ENCODE measurements at regions not wholly inside any gene's neighbourhood (a gene's known extent, or its start where the extent isn't known, plus 50 kb on each side); places are given as distances from the start of the nearest gene placed in this dataset.

DNA sequence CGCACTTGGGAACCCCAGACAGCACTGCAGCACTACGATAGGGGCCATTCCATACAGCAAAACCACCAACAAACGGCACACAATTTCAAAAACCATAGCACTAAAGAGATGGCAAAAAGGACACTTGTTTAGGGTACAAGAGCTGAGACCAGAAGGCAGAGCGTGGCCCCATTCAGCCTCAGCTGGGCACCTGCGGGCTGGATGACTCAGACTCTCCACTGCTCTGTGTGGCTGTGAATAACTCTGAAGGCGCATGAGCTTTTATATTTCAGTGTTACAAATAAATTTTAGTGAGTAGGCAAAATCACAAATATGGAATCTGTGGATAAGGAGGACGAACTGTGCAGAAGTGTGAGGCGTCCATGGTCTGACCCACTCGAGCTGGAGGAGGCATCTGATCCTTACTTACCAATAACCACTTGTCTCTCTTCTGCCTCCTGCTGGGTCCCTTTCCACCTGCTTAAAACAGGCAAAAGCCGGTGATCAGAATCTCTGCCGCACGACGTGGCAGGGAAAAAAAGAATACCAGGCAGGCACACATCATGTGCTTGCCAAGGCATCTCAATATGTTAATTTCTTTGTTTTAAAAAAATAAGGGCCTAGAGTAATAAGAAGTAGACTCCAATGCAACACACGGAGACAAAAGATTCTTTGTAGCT, 325.7 kb downstream of the SHANK2 start:
- Mint-ChIP-seq H3K27me3 (peaks cover 2% of the 10 kb centered on the region), H3K4me1 (ENCODE audit: low read depth) (no peaks in the 10 kb centered on the region), H3K36me3 (peaks cover 3% of the 10 kb centered on the region), H3K4me3 (no peak overlapping the region), H3K9me3 (peaks cover 20% of the 10 kb centered on the region), H3K27ac (no peak overlapping the region)
- DNase-seq = no peak
- intact Hi-C loops (cut with micrococcal nuclease) = no loop called here
- POLR2A ChIA-PET = no interaction called here
- CTCF ChIA-PET = no interaction called here

DNA sequence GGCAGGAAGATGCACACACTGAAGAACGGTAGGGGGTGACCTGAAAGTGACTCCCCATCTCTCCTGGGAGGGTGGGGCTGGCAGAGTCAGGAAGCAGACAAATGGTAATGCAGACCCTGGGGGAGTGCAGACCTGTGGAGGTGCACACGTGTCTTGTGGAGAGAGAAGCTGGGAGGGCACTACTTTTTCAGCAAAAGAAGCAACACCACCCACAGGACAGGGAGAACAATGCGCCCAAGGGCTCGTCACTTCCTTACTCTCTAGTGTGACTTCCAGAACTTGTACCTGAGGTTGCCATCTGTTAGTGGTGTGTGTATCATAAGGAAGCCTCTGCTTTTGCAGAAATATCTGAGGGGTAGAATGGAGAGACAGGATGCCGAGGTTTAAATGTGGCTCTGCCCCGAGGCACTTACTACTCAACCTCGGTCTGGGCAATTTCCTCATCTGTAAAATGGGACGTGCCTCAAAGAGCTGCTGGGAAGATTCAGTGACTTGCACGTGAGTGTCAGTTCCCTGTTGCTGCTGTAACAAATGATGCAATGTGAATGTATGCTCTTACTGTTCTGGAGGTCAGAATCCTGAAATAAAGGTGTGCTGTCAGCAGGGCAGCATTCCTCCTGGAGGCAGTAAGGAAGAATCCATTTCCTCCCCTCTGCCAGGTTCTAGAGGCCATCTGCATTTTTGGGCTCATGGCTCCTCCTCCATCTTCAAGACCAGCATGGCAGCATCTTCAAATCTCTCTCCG, 323.4 kb downstream of the SHANK2 start:
- H3K27ac Mint-ChIP-seq = no peak overlapping the region
- H3K9me3 Mint-ChIP-seq = peaks cover 5% of the 10 kb centered on the region
- peaks cover 4% of the 10 kb centered on the region for H3K27me3 Mint-ChIP-seq
- no peak overlapping the region for H3K4me3 Mint-ChIP-seq
- no peaks in the 10 kb centered on the region for H3K36me3 Mint-ChIP-seq
- intact Hi-C loops (cut with micrococcal nuclease) = no loop called here
- ChIA-PET POLR2A (no interaction called here), CTCF (interaction anchor here (0.7 kb wide), 1 partner anchor 446 kb away, joined by 3 read pairs; no protein-coding TSS in a partner anchor)
- H3K4me1 Mint-ChIP-seq (ENCODE audit: low read depth) = no peaks in the 10 kb centered on the region
- DNase-seq = no peak

DNA sequence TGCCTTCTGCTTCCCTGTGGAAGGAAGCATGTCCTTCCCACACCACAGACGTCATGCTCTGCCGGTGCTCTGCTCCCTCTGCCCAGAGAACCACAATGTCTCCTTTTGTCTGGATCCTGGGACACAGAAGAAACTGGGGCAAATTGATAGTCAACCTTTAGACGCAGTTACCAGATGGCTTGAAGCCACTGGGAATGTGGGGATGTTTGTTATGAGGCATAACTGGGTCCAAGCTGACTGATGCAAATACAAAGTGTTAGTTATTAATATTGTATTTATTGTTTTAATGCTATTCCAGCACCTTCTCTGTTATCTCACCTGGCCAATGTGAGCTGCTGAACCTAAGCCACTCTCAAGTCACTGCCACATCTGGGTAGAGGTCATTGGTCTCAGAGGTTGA, 322.2 kb downstream of the SHANK2 start:
- POLR2A ChIA-PET = no interaction called here
- Mint-ChIP-seq H3K4me1 (ENCODE audit: low read depth) (no peaks in the 10 kb centered on the region), H3K27ac (no peak overlapping the region), H3K4me3 (no peak overlapping the region), H3K36me3 (no peaks in the 10 kb centered on the region), H3K27me3 (peaks cover 4% of the 10 kb centered on the region), H3K9me3 (peaks cover 5% of the 10 kb centered on the region)
- intact Hi-C loops (cut with micrococcal nuclease) = no loop called here
- DNase-seq = no peak
- CTCF ChIA-PET = no interaction called here

DNA sequence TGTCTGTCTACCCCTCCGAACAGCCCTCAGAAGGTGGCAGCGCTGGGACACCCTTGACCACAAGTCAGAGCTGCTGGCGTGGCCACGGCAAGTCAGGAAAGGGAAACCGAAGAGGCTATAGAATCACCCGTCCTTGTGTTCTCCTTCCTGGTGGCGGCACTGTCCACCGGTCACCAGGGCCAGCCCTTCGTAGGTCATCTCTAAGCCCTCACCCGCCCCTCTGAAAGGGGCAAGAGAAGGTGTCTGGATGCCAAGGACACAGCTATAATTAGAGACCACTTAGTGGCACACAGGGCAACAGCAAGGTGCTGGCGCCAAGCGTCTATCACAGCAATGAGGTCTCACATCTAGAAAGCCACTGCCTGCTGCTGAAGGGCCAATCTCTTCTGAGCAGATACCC, 320.9 kb downstream of the SHANK2 start:
- Mint-ChIP-seq H3K36me3 (no peaks in the 10 kb centered on the region), H3K27me3 (peaks cover 4% of the 10 kb centered on the region), H3K4me1 (ENCODE audit: low read depth) (no peaks in the 10 kb centered on the region), H3K9me3 (peaks cover 5% of the 10 kb centered on the region), H3K27ac (no peak overlapping the region), H3K4me3 (no peak overlapping the region)
- no peak for DNase-seq
- POLR2A ChIA-PET = no interaction called here
- CTCF ChIA-PET = no interaction called here
- intact Hi-C loops (cut with micrococcal nuclease) = no loop called here

DNA sequence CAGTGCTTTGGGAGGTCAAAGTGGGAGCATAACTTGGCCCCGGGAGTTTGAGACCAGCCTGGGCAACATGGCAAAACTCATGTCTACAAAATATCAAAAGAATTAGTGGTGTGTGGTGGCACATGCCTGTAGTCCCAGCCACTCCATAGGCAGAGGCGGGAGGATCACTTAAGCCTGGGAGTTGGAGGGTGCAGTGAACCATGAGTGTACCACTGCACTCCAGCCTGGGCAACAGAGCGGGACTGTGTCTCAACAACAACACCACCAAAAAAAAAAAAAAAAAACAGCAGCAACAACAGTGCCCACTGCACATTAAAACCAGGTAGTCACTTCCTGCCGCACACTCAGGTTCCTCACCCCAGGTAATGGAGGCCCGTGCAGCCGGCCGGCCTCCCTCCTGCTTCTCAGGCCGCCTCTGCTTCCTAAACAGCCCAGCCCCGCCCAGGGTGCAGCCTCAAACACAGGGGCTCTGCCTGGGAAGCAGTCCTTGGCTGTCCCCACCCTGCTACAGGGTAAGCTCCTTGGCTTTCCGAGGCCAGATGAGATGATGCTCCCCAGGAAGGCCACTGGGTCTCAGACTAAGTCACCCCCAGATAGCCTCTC, 318.3 kb downstream of the SHANK2 start:
- ChIA-PET CTCF (no interaction called here), POLR2A (no interaction called here)
- Mint-ChIP-seq H3K4me3 (no peak overlapping the region), H3K4me1 (ENCODE audit: low read depth) (no peaks in the 10 kb centered on the region), H3K27me3 (peaks cover 4% of the 10 kb centered on the region), H3K27ac (no peak overlapping the region), H3K9me3 (peaks cover 5% of the 10 kb centered on the region), H3K36me3 (no peaks in the 10 kb centered on the region)
- intact Hi-C loops (cut with micrococcal nuclease) = no loop called here
- DNase-seq = no peak

DNA sequence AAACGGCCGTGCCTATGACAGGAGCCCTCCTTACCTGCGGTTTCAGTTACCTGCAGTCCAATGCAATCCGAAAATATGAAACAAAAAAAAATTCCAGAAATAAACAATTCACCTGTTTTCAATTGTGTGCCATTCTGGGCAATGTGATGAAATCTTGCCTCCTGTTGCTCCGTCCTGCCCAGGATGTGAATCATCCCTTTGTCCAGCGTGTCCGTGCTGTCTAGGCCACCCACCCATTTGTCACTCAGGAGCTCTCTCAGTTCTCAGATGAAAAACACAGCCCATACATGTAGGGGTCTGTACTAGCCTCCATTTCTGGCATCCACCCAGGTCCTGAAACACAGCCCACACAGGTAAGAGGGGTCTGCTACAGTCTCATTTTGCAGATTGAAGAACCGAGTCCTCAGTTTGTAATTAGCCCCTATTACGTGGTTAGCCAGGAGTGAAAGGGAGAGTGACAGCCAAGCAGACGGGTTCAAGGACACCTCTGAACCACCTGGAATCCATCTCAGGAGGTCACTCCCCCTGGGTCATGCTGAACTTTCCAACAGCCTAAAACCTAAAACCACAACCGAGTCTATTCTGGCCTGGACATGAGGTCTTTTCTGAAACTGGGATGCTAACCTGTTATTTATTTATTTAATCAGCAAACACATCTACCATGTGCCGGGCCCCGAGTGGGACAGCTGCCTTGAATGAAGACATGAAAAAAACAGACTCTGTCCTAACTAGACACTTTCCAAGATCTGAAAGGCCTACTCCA, 317.2 kb downstream of the SHANK2 start:
- intact Hi-C loops (cut with micrococcal nuclease) = no loop called here
- no peaks in the 10 kb centered on the region for H3K9me3 Mint-ChIP-seq
- H3K27ac Mint-ChIP-seq = no peak overlapping the region
- H3K27me3 Mint-ChIP-seq = peaks cover 2% of the 10 kb centered on the region
- no peak for DNase-seq
- H3K4me3 Mint-ChIP-seq = no peak overlapping the region
- no peaks in the 10 kb centered on the region for H3K4me1 Mint-ChIP-seq (ENCODE audit: low read depth)
- ChIA-PET POLR2A (no interaction called here), CTCF (no interaction called here)
- no peaks in the 10 kb centered on the region for H3K36me3 Mint-ChIP-seq

DNA sequence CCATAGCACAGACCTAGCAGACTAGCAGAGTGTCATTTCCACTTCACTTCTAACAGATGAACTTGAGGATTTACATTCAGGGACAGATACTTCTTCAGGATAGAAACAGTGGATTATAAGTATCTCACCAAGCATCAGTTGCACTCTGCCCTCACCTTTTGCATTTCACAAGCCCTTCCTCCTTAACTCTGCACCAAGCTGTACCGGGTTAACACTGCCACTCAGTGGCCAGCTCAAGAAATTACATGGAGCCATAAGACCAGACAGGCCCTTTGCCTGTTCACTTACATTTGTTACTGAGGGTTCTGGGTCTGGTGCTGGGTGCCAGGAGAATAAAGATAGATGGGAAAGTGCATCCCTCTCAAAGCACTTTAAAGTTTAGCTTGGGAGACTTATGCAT, 309.8 kb downstream of the SHANK2 start:
- CTCF ChIA-PET = no interaction called here
- intact Hi-C loops (cut with micrococcal nuclease) = no loop called here
- peak; percentile 18 for DNase-seq

DNA sequence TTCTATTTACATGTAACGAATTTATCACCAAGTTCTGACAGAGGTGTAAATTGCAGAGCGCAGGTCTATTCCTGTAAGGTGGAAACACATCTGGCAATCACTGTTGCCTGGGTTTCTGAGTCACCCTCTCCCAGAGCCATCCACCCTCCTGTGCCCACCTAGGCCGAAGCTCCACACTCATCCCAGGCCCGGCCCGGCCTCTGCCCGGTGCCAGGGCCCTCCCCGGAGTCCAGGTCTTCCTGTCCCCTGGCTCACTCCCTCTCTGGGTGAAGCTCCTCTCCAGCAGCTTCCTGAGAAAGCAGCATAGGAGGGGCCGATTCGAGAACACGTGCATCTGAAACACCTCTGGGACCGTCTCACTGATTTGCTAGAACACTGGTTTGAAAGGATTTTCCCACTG, 308.2 kb downstream of the SHANK2 start:
- POLR2A ChIA-PET = no interaction called here
- Mint-ChIP-seq H3K4me3 (no peak overlapping the region), H3K4me1 (ENCODE audit: low read depth) (no peaks in the 10 kb centered on the region), H3K9me3 (peaks cover 45% of the 10 kb centered on the region), H3K27me3 (peaks cover 2% of the 10 kb centered on the region), H3K27ac (no peak overlapping the region), H3K36me3 (peaks cover 2% of the 10 kb centered on the region)
- CTCF ChIA-PET = interaction anchor here (0.5 kb wide), 1 partner anchor 926 kb away, joined by 3 read pairs; no protein-coding TSS in a partner anchor
- no peak for DNase-seq
- intact Hi-C loops (cut with micrococcal nuclease) = no loop called here

More for the DNA sequence above, 309.8 kb downstream of the SHANK2 start:
- H3K36me3 Mint-ChIP-seq = peaks cover 2% of the 10 kb centered on the region
- peaks cover 45% of the 10 kb centered on the region for H3K9me3 Mint-ChIP-seq
- no peaks in the 10 kb centered on the region for H3K27me3 Mint-ChIP-seq
- H3K27ac Mint-ChIP-seq = no peak overlapping the region
- no peaks in the 10 kb centered on the region for H3K4me1 Mint-ChIP-seq (ENCODE audit: low read depth)
- POLR2A ChIA-PET = no interaction called here
- H3K4me3 Mint-ChIP-seq = no peak overlapping the region

DNA sequence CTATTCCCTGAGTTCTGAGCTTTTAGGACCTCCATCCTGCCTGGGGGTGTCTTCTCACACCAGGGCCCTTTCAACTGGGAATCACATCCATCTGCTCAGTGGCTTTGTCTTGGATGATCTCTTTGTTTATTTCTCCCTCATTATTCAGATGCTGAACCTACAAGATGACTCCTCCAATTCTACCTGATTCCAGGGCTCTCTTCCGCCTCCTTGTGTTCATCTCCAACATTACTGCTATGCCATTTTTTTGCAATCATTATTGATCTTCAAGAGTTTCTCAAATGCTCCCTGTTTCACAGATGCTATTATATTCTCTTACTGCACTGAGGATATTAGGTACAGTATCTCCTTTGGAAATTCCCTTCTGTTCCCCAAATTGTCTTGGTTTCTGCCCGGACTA, 307.7 kb downstream of the SHANK2 start:
- peaks cover 45% of the 10 kb centered on the region for H3K9me3 Mint-ChIP-seq
- intact Hi-C loops (cut with micrococcal nuclease) = no loop called here
- no peak for DNase-seq

DNA sequence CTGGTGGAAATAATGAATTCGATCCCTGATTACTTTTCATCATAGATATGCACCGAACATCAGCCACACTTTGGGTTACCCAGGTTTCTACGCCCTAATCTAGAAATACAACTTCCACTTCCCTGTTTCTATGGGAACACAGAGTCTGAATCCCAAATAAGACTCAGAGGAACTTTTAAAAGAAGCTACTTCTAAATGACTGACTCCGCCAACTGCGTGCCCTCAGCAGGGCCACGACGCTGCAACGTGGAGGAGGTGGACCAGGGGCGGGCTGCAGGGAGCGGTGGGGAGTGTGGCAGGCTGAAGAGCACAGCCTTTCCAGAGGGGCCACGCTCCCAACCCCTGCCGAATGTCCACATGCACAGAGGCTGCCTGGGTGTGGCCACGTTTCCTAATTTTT, 304.0 kb downstream of the SHANK2 start:
- Mint-ChIP-seq H3K36me3 (no peaks in the 10 kb centered on the region), H3K27ac (no peak overlapping the region), H3K4me3 (no peak overlapping the region), H3K9me3 (peaks cover 15% of the 10 kb centered on the region), H3K27me3 (peaks cover 2% of the 10 kb centered on the region), H3K4me1 (ENCODE audit: low read depth) (no peaks in the 10 kb centered on the region)
- intact Hi-C loops (cut with micrococcal nuclease) = no loop called here
- no peak for DNase-seq
- ChIA-PET CTCF (no interaction called here), POLR2A (no interaction called here)

More for the DNA sequence above, 307.7 kb downstream of the SHANK2 start:
- ChIA-PET POLR2A (no interaction called here), CTCF (interaction anchor here (0.5 kb wide), 1 partner anchor 926 kb away, joined by 3 read pairs; no protein-coding TSS in a partner anchor)
- Mint-ChIP-seq H3K27ac (no peak overlapping the region), H3K27me3 (peaks cover 2% of the 10 kb centered on the region), H3K36me3 (peaks cover 2% of the 10 kb centered on the region), H3K4me3 (no peak overlapping the region), H3K4me1 (ENCODE audit: low read depth) (no peaks in the 10 kb centered on the region)

DNA sequence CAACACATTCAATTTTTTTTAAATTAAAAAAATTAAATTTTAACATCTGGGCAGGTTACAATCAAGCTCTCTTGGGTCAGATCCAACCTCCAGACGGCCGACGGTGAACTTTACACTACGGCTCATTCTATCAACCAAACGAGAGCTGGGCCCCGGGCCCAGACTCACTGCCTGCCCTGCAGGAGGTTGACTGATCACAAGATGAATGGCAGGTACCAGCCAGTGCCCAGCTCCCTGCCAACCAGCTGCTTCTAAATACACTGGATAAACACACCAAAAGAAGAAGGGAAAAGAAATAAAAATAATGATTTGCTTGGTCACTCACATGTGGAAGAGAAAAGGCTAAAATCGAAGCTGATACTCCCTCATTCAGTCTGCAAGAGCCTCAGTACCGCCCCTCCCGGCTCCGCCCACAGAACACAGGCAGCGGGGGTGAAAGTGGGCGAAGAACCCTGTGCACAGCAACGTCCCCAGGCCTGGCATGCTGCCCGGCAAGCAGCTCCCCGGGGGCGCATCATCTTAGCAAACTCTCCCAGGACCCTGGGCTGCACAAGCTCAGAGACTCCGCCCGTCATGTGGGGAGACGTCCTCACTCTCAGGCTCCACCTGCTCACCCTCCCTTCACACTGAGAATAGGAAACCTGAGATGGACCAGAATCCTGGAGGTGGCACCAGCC, 303.4 kb downstream of the SHANK2 start:
- ChIA-PET CTCF (no interaction called here), POLR2A (no interaction called here)
- intact Hi-C loops (cut with micrococcal nuclease) = no loop called here
- Mint-ChIP-seq H3K9me3 (peaks cover 10% of the 10 kb centered on the region), H3K4me3 (no peak overlapping the region), H3K27me3 (peaks cover 2% of the 10 kb centered on the region), H3K4me1 (ENCODE audit: low read depth) (no peaks in the 10 kb centered on the region), H3K27ac (no peak overlapping the region), H3K36me3 (no peaks in the 10 kb centered on the region)
- no peak for DNase-seq
